ENCODE measurements at regions not wholly inside any gene's neighbourhood (a gene's known extent, or its start where the extent isn't known, plus 50 kb on each side); places are given as distances from the start of the nearest gene placed in this dataset.

GRCh38 chr2:23153484-23153883 lies 231.5 kb upstream of the KLHL29 start:
- Histone ChIP-seq H3K4me1 (ENCODE audit: control insufficient read depth, insufficient read depth, low read length) (no peaks in the 10 kb centered on the region), H3K36me3 (ENCODE audit: control insufficient read depth, insufficient read depth, low read length) (no peaks in the 10 kb centered on the region)

DNA sequence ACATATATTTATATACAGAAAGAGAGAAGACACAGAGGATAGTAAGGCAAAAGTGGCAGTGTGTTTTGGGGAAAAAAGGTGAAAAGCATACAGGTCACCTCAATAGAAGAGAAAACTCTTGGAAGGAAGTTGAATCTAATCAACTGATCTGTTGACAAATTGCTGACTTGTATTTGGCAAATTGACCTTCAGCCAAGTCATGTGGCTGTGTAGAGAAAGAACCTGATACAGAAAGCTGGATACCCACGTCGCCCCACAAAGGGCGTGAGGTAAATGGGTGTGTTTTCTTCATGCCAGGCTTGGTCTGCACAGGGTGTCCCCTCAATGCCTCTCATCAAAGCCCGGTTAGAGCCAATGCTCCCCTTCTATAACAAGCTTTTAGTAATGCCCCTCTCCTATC lies 230.0 kb upstream of the KLHL29 start:
- H3K27ac ChIP-seq (ENCODE audit: low read depth, low read length) = no peak overlapping the region
- no peaks in the 10 kb centered on the region for H3K36me3 ChIP-seq (ENCODE audit: control insufficient read depth, insufficient read depth, low read length)
- no peak overlapping the region for H3K9ac ChIP-seq (ENCODE audit: low read length)
- no peaks in the 10 kb centered on the region for H3K27me3 ChIP-seq (ENCODE audit: control insufficient read depth, insufficient read depth, low read length)
- H3K4me3 ChIP-seq (ENCODE audit: low read length) = no peak overlapping the region
- no peaks in the 10 kb centered on the region for H3K4me1 ChIP-seq (ENCODE audit: control insufficient read depth, insufficient read depth, low read length)

More at GRCh38 chr2:23153484-23153883, 231.5 kb upstream of the KLHL29 start:
- H3K9ac ChIP-seq (ENCODE audit: low read length) = no peak overlapping the region
- no peak overlapping the region for H3K4me3 ChIP-seq (ENCODE audit: low read length)
- H3K27me3 ChIP-seq (ENCODE audit: control insufficient read depth, insufficient read depth, low read length) = no peaks in the 10 kb centered on the region
- no peak overlapping the region for H3K27ac ChIP-seq (ENCODE audit: low read depth, low read length)

GRCh38 chr2:23157812-23158211 lies 227.2 kb upstream of the KLHL29 start:
- H3K27ac ChIP-seq (ENCODE audit: low read depth, low read length) = no peak overlapping the region
- no peak overlapping the region for H3K4me3 ChIP-seq (ENCODE audit: low read length)
- no peaks in the 10 kb centered on the region for H3K27me3 ChIP-seq (ENCODE audit: control insufficient read depth, insufficient read depth, low read length)
- no peak overlapping the region for H3K9ac ChIP-seq (ENCODE audit: low read length)
- no peaks in the 10 kb centered on the region for H3K4me1 ChIP-seq (ENCODE audit: control insufficient read depth, insufficient read depth, low read length)
- H3K36me3 ChIP-seq (ENCODE audit: control insufficient read depth, insufficient read depth, low read length) = no peaks in the 10 kb centered on the region

DNA sequence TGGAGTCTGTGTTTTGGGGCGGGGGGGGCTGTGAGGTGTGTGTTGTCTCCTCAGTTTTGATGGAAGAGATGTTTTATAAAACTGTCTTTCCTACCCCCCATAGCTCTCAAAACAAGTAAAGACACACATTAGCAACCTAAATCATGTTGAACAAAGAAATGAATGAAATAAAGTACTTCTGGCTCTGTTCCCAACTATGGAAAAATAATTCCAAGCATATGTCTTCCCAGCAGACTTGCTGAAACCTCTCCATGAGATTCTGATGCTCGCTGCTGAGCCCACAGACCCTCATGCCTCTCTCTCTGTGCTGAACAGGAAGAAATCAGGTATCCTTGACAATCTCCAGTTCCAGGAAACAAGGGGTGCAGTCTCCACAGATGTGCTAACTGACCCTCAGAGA lies 226.7 kb upstream of the KLHL29 start:
- no peaks in the 10 kb centered on the region for H3K4me1 ChIP-seq (ENCODE audit: control insufficient read depth, insufficient read depth, low read length)
- no peak overlapping the region for H3K9ac ChIP-seq (ENCODE audit: low read length)

DNA sequence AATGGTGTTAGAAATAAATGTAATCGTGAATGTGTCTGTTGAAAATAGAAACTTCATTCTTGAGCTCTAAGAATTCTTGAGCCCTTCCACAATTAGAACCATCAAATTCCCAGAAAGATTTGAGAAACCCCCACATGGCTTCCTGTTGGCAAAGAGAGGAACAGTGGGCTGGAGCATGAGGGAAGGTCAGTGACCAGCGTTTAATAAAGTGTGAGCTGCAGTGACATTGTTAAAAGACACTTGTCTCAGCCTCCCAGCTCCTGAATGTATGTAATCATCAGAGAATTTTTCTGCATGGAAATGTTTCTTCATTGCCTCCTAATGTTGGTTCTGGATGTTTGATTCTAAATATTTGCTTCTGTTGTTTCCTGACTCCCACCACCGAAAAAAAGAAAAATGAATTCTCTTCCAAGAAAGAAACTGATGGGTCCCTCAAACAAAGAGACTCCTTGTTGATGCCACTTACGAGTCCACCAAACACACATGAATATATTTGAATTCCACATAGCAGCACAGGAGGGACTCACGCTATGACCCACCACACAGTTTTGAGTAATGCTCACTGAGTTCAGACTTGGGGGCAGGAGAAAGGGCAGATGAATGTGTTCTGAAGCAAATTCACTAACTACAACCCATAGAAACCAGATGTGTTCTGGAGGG lies 225.1 kb upstream of the KLHL29 start:
- H3K4me3 ChIP-seq (ENCODE audit: low read length) = no peak overlapping the region
- H3K27ac ChIP-seq (ENCODE audit: low read depth, low read length) = no peak overlapping the region
- H3K9ac ChIP-seq (ENCODE audit: low read length) = no peak overlapping the region
- H3K27me3 ChIP-seq (ENCODE audit: control insufficient read depth, insufficient read depth, low read length) = no peaks in the 10 kb centered on the region
- no peaks in the 10 kb centered on the region for H3K4me1 ChIP-seq (ENCODE audit: control insufficient read depth, insufficient read depth, low read length)
- no peaks in the 10 kb centered on the region for H3K36me3 ChIP-seq (ENCODE audit: control insufficient read depth, insufficient read depth, low read length)

More for the DNA sequence above, 226.7 kb upstream of the KLHL29 start:
- no peak overlapping the region for H3K4me3 ChIP-seq (ENCODE audit: low read length)
- H3K36me3 ChIP-seq (ENCODE audit: control insufficient read depth, insufficient read depth, low read length) = no peaks in the 10 kb centered on the region
- H3K27me3 ChIP-seq (ENCODE audit: control insufficient read depth, insufficient read depth, low read length) = no peaks in the 10 kb centered on the region
- no peak overlapping the region for H3K27ac ChIP-seq (ENCODE audit: low read depth, low read length)

- Histone ChIP-seq H3K27ac (ENCODE audit: low read depth, low read length) (no peak overlapping the region), H3K27me3 (ENCODE audit: control insufficient read depth, insufficient read depth, low read length) (no peaks in the 10 kb centered on the region), H3K4me1 (ENCODE audit: control insufficient read depth, insufficient read depth, low read length) (no peaks in the 10 kb centered on the region), H3K4me3 (ENCODE audit: low read length) (no peak overlapping the region), H3K36me3 (ENCODE audit: control insufficient read depth, insufficient read depth, low read length) (no peaks in the 10 kb centered on the region), H3K9ac (ENCODE audit: low read length) (no peak overlapping the region)
These were observed 220.8 kb upstream of the KLHL29 start for GRCh38 chr2:23164173-23164572.

DNA sequence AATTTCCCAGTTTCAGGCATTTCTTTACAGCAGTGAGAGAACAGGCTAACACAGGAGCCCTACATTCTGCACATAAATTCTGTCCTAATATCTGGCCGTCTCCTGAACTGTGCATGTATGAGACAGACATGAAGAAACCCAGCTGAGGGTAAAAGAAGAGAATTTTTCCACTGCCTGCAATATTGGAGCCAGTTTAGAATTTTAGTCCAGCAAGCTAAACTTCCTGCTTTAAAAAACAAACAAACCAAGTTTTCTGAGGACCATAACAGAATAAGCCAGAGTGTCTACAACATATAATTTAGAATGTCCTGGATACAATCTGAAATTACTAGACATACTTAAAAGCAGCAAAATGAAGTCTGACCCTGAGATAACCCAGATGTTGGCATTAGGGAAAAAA lies 215.1 kb upstream of the KLHL29 start:
- no peak overlapping the region for H3K9ac ChIP-seq (ENCODE audit: low read length)
- H3K4me1 ChIP-seq (ENCODE audit: control insufficient read depth, insufficient read depth, low read length) = no peaks in the 10 kb centered on the region
- H3K27ac ChIP-seq (ENCODE audit: low read depth, low read length) = no peak overlapping the region
- H3K4me3 ChIP-seq (ENCODE audit: low read length) = no peak overlapping the region
- no peaks in the 10 kb centered on the region for H3K27me3 ChIP-seq (ENCODE audit: control insufficient read depth, insufficient read depth, low read length)
- H3K36me3 ChIP-seq (ENCODE audit: control insufficient read depth, insufficient read depth, low read length) = no peaks in the 10 kb centered on the region

DNA sequence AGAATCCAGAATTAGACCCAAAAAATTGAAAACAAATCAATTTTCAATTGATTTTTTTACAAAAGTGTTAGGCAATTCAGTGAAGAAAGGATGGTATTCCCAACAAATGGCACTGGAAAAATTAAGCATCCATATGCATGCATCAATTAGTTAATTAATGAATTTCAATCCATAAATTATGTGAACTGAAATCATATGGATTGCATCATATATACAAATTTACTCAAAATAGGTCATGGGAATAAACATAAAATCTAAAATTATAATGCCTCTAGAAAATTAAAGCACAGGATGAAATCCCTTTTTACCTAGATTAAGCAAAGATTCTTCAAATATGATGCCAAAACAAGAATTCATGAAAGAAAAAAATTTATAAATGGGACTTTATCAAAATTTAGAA lies 213.9 kb upstream of the KLHL29 start:
- Histone ChIP-seq H3K9ac (ENCODE audit: low read length) (no peak overlapping the region), H3K36me3 (ENCODE audit: control insufficient read depth, insufficient read depth, low read length) (no peaks in the 10 kb centered on the region), H3K27ac (ENCODE audit: low read depth, low read length) (no peak overlapping the region), H3K4me3 (ENCODE audit: low read length) (no peak overlapping the region), H3K4me1 (ENCODE audit: control insufficient read depth, insufficient read depth, low read length) (no peaks in the 10 kb centered on the region), H3K27me3 (ENCODE audit: control insufficient read depth, insufficient read depth, low read length) (no peaks in the 10 kb centered on the region)

DNA sequence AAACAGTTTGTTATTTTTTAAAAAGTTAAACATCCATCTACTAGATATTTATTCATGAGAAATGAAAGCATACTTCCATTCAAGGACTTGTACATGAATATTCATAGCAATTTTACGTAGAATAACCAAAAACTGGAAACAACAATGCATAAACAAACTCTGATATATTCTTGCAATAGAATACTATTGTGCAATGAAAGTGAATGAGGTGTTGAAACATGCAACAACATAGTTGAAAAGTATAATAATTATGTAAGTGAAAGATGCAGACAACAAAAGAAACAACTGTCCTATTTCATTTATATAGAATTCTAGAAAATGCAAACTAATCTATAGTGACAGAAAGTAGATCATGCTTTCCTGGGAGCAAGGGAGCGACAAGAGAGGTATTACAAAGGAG lies 206.6 kb upstream of the KLHL29 start:
- Histone ChIP-seq H3K4me3 (ENCODE audit: low read length) (no peak overlapping the region), H3K27ac (ENCODE audit: low read depth, low read length) (no peak overlapping the region), H3K9ac (ENCODE audit: low read length) (no peak overlapping the region), H3K4me1 (ENCODE audit: control insufficient read depth, insufficient read depth, low read length) (no peaks in the 10 kb centered on the region), H3K36me3 (ENCODE audit: control insufficient read depth, insufficient read depth, low read length) (no peaks in the 10 kb centered on the region), H3K27me3 (ENCODE audit: control insufficient read depth, insufficient read depth, low read length) (no peaks in the 10 kb centered on the region)

DNA sequence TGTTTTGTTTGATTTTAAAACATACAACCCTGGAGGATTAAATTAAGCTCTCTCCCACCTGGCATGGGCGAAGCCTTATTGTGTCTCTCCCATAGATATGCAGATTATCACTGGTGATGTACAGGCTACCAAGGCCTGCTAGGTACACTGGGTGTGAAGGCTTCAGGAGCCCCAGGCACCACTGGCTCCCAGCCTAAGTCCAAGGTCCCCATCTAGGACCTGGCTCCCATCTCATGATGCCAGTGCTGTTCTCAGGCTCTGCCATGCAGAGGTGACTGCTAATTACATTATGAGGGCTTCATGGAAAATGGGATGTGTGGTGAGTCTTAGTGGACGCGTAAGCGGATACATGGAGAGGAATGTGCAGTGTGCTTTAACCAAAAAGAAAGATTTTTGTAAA lies 201.2 kb upstream of the KLHL29 start:
- no peaks in the 10 kb centered on the region for H3K27me3 ChIP-seq (ENCODE audit: control insufficient read depth, insufficient read depth, low read length)
- no peaks in the 10 kb centered on the region for H3K36me3 ChIP-seq (ENCODE audit: control insufficient read depth, insufficient read depth, low read length)
- H3K4me1 ChIP-seq (ENCODE audit: control insufficient read depth, insufficient read depth, low read length) = no peaks in the 10 kb centered on the region
- no peak overlapping the region for H3K9ac ChIP-seq (ENCODE audit: low read length)
- no peak overlapping the region for H3K27ac ChIP-seq (ENCODE audit: low read depth, low read length)
- no peak overlapping the region for H3K4me3 ChIP-seq (ENCODE audit: low read length)

GRCh38 chr2:23198316-23199114 lies 186.5 kb upstream of the KLHL29 start:
- Histone ChIP-seq H3K27me3 (ENCODE audit: control insufficient read depth, insufficient read depth, low read length) (no peaks in the 10 kb centered on the region), H3K4me3 (ENCODE audit: low read length) (no peak overlapping the region), H3K4me1 (ENCODE audit: control insufficient read depth, insufficient read depth, low read length) (no peaks in the 10 kb centered on the region), H3K27ac (ENCODE audit: low read depth, low read length) (no peak overlapping the region), H3K36me3 (ENCODE audit: control insufficient read depth, insufficient read depth, low read length) (no peaks in the 10 kb centered on the region), H3K9ac (ENCODE audit: low read length) (no peak overlapping the region)

GRCh38 chr2:23199115-23199918 lies 185.7 kb upstream of the KLHL29 start:
- Histone ChIP-seq H3K9ac (ENCODE audit: low read length) (no peak overlapping the region), H3K36me3 (ENCODE audit: control insufficient read depth, insufficient read depth, low read length) (no peaks in the 10 kb centered on the region), H3K4me1 (ENCODE audit: control insufficient read depth, insufficient read depth, low read length) (no peaks in the 10 kb centered on the region), H3K4me3 (ENCODE audit: low read length) (no peak overlapping the region), H3K27me3 (ENCODE audit: control insufficient read depth, insufficient read depth, low read length) (no peaks in the 10 kb centered on the region), H3K27ac (ENCODE audit: low read depth, low read length) (no peak overlapping the region)

Measured in rectal smooth muscle tissue (tissue), 1 donor.